ENCODE measurements at regions not wholly inside any gene's neighbourhood (a gene's known extent, or its start where the extent isn't known, plus 50 kb on each side); places are given as distances from the start of the nearest gene placed in this dataset.
A peak's percentile ranks its signal among the peaks of the same experiment; 100 is the strongest.
"Not testable (repeated sequence)": the region's sequence is repeated elsewhere in the genome, so short reads cannot be mapped to it uniquely, and the experiment has no call there.

DNA sequence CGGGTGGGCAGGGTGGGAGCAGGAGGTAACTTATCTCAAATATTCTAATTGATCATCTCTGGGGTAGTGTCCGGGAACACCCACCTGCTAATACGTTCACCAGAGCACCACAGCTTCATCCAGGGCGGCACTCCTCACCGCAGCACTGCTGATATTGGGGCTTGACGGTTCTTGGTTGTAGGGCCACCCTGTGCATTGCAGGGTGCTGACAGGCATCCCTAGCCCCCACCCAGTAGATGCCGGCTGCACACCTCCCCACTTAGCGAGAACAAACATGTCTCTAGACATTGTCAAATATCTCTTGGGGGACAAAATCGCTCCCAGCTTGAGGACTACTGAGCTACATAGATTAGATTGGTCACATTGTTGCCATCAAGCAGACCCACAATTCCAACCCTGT is 73.9 kb upstream of the WASF3 start:
- no peak for DNase-seq (ENCODE audit: low spot score)

DNA sequence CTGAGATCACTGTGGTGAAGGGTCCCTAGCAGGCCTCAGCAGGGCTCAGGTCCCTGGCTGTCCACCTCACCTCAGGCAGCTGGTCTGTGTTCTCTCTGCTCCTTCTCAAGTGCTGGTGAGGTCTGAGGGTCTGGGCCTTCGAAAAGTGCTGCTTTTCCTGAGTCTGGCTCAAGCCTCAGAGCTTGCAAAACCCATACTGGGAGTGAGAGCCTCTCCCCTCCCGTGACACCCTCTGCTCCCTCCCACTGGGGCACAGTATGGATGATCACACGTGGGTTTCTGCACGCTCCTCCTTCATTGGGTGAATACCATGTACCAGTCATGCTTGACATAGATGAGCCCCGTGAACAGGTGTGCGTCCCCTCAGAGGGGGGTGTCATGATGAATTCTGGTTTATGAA is 73.3 kb upstream of the WASF3 start:
- no peak for DNase-seq (ENCODE audit: low spot score)

- no peak for DNase-seq (ENCODE audit: low spot score)
Measured at GRCh38 chr13:26485288-26485687, 72.2 kb upstream of the WASF3 start.

- no peak for DNase-seq (ENCODE audit: low spot score)
Measured at GRCh38 chr13:26485786-26486185, 71.7 kb upstream of the WASF3 start.

GRCh38 chr13:26486550-26486949 is 70.9 kb upstream of the WASF3 start:
- no peak for DNase-seq (ENCODE audit: low spot score)

- DNase-seq (ENCODE audit: low spot score), result no peak
Measured at GRCh38 chr13:26487781-26488180, 69.7 kb upstream of the WASF3 start.

GRCh38 chr13:26488236-26489003 is 69.1 kb upstream of the WASF3 start:
- DNase-seq (ENCODE audit: low spot score), result no peak

GRCh38 chr13:26492301-26492700 is 65.2 kb upstream of the WASF3 start:
- DNase-seq (ENCODE audit: low spot score), result not testable (repeated sequence)

DNA sequence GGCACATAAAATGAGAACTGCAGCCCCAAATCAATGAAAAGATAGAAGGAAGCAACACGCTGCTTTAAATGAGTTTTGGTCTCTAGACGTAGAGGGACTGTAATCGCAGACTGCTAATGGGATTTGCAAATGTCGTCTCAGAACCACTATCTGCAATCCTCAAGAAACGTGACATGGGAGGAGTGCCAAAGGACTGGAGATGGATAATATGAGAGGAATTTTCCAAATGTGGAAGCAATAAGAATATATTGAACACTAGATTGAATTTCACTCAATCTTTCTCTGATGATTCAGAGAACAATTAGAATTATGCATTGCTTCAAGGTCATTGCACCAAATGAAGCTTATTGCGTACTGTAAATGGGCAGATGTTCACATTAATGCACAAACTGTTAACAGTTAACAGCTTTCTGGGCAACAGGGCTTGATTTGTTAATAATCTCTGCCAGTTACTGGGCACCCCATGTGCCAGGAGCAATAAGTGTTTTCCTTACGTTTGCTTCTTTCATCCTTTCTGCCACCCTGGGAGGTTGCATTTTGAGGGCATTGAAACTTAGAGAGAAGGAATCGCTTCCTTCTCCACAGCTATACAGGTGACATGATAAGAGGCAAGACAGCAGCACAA is 62.8 kb upstream of the WASF3 start:
- DNase-seq (ENCODE audit: low spot score), result no peak

GRCh38 chr13:26495750-26496149 is 61.7 kb upstream of the WASF3 start:
- DNase-seq (ENCODE audit: low spot score), result no peak

- peak; percentile 40 for DNase-seq (ENCODE audit: low spot score)
Measured at GRCh38 chr13:26497968-26498511, 59.4 kb upstream of the WASF3 start.

DNA sequence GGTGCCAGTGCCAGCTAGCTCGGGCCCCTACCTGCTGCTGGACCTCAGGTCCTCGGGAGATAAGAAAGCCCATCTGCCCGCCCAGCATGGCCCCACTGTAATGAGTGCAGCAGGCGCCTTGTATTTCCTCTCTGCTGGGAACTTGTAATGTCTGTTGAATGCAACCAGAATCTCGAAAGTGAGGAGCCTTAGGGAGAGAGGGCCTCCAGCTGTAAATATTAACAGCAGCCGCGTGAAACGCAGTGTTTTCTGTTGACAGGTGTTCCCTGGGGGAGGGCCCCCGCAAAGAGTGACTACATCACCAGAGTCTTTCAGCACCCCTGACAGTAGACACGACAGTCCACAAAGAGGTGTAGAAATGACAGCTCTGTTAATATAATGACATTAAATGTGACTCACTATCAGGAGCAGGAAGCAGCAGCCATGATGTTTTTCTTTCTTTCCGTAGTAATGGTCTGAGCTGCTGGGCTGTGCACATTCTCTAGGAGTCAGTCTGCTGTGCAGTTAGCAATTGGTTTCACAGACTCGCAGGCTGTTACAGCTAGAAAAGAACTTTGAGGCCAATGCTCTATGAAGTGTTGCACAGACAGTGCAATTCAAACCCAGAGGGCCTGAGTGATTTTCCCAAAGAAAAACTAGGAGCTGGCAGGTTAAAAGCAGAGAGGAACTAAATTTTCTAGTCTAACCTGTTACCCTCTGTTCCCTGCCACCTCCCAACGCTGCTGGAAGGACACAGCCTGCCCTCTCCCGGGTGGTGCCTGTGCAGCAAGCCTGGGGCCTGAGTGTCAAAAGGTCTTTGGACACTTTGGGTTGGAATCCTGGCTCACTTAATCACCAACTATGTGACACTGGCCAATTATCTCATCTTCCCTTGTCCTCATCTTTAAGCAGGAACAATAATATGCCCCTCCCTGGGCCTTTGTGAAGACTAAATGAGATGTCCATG is 58.6 kb upstream of the WASF3 start:
- peak; percentile 36 for DNase-seq (ENCODE audit: low spot score)

- no peak for DNase-seq (ENCODE audit: low spot score)
Measured at GRCh38 chr13:26500618-26501320, 56.7 kb upstream of the WASF3 start.

- no peak for DNase-seq (ENCODE audit: low spot score)
Measured at GRCh38 chr13:26501641-26502040, 55.8 kb upstream of the WASF3 start.

DNA sequence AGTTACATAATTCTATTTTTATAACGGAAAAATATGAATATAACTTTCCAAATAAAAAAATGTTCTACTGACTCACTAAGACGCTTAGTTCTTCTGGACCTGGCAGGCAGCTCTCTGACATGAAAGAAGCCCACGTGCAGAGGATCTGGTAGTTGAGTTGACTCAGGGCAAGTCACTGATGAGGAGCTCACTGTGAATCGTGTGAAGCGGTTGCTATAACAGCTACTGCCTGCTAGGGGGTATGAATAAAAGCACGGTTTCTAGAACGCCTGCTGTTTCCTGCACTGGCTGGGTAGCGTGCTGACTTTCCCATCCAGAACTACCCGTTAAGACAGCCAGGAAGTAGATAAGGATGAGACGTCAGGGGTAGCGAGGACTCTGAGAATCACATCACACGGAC is 54.7 kb upstream of the WASF3 start:
- DNase-seq (ENCODE audit: low spot score), result peak; percentile 74

GRCh38 chr13:26503826-26504594 is 53.5 kb upstream of the WASF3 start:
- no peak for DNase-seq (ENCODE audit: low spot score)
